ENCODE measurements at regions not wholly inside any gene's neighbourhood (a gene's known extent, or its start where the extent isn't known, plus 50 kb on each side); places are given as distances from the start of the nearest gene placed in this dataset.

DNA sequence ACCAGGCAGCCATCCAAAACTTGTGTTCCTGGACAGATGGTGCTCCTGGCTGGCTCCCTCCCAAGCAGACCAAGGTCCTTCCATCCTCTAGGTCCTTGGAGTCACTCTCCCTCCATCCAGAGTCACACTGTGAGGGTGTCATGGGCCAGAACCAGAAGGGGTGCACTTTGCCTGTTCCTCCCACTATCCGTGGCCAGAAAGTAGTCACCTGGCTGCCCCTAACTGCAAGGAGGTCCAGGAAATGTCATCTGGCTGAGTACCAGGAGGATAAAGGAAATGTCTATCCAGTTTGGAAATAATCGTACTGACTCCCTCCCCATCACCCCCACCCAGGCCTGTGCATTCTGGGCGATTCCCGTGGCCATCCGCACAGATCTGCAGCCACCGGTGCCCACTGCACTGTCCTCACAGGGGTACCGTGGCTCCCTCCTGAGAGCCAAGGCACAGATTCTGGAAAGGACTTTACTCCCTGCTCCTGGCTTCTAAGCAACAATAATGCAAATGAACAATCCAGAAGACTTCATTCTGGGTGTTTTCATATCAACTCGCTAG lies 253.2 kb downstream of the NPHP4 start (continued):
- TF ChIP-seq, protein P1, sequence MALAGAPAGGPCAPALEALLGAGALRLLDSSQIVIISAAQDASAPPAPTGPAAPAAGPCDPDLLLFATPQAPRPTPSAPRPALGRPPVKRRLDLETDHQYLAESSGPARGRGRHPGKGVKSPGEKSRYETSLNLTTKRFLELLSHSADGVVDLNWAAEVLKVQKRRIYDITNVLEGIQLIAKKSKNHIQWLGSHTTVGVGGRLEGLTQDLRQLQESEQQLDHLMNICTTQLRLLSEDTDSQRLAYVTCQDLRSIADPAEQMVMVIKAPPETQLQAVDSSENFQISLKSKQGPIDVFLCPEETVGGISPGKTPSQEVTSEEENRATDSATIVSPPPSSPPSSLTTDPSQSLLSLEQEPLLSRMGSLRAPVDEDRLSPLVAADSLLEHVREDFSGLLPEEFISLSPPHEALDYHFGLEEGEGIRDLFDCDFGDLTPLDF (CRISPR knock-in tag; IDR thresholded peaks at IDR 0.05), result no peak
- TF ChIP-seq, protein P2, sequence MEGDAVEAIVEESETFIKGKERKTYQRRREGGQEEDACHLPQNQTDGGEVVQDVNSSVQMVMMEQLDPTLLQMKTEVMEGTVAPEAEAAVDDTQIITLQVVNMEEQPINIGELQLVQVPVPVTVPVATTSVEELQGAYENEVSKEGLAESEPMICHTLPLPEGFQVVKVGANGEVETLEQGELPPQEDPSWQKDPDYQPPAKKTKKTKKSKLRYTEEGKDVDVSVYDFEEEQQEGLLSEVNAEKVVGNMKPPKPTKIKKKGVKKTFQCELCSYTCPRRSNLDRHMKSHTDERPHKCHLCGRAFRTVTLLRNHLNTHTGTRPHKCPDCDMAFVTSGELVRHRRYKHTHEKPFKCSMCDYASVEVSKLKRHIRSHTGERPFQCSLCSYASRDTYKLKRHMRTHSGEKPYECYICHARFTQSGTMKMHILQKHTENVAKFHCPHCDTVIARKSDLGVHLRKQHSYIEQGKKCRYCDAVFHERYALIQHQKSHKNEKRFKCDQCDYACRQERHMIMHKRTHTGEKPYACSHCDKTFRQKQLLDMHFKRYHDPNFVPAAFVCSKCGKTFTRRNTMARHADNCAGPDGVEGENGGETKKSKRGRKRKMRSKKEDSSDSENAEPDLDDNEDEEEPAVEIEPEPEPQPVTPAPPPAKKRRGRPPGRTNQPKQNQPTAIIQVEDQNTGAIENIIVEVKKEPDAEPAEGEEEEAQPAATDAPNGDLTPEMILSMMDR (IDR thresholded peaks at IDR 0.05), result no peak
- TF ChIP-seq SP1 (CRISPR knock-in tag; conservative IDR thresholded peaks at IDR 0.05), result no peak
- no peak for TF ChIP-seq JAZF1 (CRISPR knock-in tag; IDR thresholded peaks at IDR 0.05)

DNA sequence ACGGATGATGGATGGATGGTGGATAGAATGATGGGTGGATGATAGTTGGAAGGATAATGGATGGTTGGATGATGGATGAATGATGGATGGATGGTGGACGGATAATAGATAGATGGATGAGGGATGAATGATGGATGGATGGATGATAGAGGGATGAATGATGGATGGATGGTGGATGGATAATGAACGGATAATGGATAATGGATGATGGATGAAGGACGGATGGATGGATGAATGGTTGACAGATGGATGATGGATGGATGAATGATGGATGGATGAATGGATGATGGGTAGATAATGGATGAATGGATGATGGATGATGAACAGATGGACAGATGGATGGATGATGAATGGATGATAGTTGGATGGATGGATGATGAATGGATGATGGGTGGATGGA lies 255.1 kb downstream of the NPHP4 start:
- H3K36me3 Mint-ChIP-seq, result no peaks in the 10 kb centered on the region; the same call in 1 of the 2 replicates
- ATAC-seq, result no peak
- no peaks in the 10 kb centered on the region for H3K27me3 Mint-ChIP-seq (ENCODE audit: low read depth)
- TF ChIP-seq, protein P3, sequence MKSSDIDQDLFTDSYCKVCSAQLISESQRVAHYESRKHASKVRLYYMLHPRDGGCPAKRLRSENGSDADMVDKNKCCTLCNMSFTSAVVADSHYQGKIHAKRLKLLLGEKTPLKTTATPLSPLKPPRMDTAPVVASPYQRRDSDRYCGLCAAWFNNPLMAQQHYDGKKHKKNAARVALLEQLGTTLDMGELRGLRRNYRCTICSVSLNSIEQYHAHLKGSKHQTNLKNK (CRISPR knock-in tag; IDR thresholded peaks at IDR 0.05), result no peak
- TF ChIP-seq CBFB (CRISPR knock-in tag; IDR thresholded peaks at IDR 0.05; ENCODE audit: low read depth) (no peak), KAT7 (CRISPR knock-in tag; IDR thresholded peaks at IDR 0.05; ENCODE audit: borderline replicate concordance) (no peak), TP53 (CRISPR knock-in tag; IDR thresholded peaks at IDR 0.05) (no peak)
- TF ChIP-seq, protein P4, sequence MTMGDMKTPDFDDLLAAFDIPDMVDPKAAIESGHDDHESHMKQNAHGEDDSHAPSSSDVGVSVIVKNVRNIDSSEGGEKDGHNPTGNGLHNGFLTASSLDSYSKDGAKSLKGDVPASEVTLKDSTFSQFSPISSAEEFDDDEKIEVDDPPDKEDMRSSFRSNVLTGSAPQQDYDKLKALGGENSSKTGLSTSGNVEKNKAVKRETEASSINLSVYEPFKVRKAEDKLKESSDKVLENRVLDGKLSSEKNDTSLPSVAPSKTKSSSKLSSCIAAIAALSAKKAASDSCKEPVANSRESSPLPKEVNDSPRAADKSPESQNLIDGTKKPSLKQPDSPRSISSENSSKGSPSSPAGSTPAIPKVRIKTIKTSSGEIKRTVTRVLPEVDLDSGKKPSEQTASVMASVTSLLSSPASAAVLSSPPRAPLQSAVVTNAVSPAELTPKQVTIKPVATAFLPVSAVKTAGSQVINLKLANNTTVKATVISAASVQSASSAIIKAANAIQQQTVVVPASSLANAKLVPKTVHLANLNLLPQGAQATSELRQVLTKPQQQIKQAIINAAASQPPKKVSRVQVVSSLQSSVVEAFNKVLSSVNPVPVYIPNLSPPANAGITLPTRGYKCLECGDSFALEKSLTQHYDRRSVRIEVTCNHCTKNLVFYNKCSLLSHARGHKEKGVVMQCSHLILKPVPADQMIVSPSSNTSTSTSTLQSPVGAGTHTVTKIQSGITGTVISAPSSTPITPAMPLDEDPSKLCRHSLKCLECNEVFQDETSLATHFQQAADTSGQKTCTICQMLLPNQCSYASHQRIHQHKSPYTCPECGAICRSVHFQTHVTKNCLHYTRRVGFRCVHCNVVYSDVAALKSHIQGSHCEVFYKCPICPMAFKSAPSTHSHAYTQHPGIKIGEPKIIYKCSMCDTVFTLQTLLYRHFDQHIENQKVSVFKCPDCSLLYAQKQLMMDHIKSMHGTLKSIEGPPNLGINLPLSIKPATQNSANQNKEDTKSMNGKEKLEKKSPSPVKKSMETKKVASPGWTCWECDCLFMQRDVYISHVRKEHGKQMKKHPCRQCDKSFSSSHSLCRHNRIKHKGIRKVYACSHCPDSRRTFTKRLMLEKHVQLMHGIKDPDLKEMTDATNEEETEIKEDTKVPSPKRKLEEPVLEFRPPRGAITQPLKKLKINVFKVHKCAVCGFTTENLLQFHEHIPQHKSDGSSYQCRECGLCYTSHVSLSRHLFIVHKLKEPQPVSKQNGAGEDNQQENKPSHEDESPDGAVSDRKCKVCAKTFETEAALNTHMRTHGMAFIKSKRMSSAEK (CRISPR knock-in tag; IDR thresholded peaks at IDR 0.05; ENCODE audit: borderline replicate concordance), result no peak
- POLR2A ChIA-PET, result no interaction called here
- no peak for DNase-seq (ENCODE audit: low spot score)
- H3K27ac Mint-ChIP-seq, result no peak overlapping the region
- H3K4me1 Mint-ChIP-seq, result no peaks in the 10 kb centered on the region
- H3K4me3 Mint-ChIP-seq, result no peak overlapping the region
- CTCF ChIA-PET, result interaction anchor here (2.6 kb wide), 1 partner anchor 9 kb away, joined by 10 read pairs; no protein-coding TSS in a partner anchor
- H3K9me3 Mint-ChIP-seq, result peaks cover 18% of the 10 kb centered on the region

DNA sequence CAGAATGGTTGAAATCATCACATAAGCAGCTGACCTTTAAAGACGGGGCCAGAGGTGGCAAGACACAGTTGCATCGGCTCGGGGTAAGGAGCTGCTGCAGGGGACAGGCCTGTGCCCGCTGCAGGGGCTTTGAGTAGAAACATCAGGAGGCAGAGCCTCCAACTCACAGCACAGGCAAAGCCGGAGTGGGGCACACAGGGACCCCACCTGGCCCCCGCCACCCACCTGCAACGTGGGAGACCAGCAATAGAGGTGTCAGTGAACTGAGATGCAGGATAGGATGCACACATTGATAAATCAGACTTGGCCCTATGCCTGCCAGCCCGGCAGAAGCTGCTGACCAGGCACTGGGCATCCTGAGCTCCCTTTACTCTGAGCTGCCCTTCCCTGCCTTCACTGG lies 257.2 kb downstream of the NPHP4 start:
- DNase-seq (ENCODE audit: low spot score), result peak; percentile 3
- Mint-ChIP-seq H3K27ac (no peak overlapping the region), H3K36me3 (no peaks in the 10 kb centered on the region; the same call in 1 of the 2 replicates), H3K9me3 (peaks cover 19% of the 10 kb centered on the region), H3K4me1 (no peaks in the 10 kb centered on the region), H3K27me3 (ENCODE audit: low read depth) (no peaks in the 10 kb centered on the region), H3K4me3 (no peak overlapping the region)
- ChIA-PET POLR2A (no interaction called here), CTCF (interaction anchor here (0.6 to 2.6 kb wide), 2 partner anchors 11 to 259 kb away, joined by 3 to 10 read pairs; no protein-coding TSS in a partner anchor)
- ATAC-seq, result no peak
- TF ChIP-seq, protein P5, sequence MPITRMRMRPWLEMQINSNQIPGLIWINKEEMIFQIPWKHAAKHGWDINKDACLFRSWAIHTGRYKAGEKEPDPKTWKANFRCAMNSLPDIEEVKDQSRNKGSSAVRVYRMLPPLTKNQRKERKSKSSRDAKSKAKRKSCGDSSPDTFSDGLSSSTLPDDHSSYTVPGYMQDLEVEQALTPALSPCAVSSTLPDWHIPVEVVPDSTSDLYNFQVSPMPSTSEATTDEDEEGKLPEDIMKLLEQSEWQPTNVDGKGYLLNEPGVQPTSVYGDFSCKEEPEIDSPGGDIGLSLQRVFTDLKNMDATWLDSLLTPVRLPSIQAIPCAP (CRISPR knock-in tag; IDR thresholded peaks at IDR 0.05), result no peak
- TF ChIP-seq, protein P4 (CRISPR knock-in tag; IDR thresholded peaks at IDR 0.05; ENCODE audit: borderline replicate concordance), result no peak
- TF ChIP-seq SMAD3 (CRISPR knock-in tag; IDR thresholded peaks at IDR 0.05; ENCODE audit: borderline replicate concordance) (no peak), MXD4 (CRISPR knock-in tag; IDR thresholded peaks at IDR 0.05; ENCODE audit: borderline replicate concordance) (no peak), ZNF121 (CRISPR knock-in tag; IDR thresholded peaks at IDR 0.05) (no peak)
- TF ChIP-seq, protein P6, sequence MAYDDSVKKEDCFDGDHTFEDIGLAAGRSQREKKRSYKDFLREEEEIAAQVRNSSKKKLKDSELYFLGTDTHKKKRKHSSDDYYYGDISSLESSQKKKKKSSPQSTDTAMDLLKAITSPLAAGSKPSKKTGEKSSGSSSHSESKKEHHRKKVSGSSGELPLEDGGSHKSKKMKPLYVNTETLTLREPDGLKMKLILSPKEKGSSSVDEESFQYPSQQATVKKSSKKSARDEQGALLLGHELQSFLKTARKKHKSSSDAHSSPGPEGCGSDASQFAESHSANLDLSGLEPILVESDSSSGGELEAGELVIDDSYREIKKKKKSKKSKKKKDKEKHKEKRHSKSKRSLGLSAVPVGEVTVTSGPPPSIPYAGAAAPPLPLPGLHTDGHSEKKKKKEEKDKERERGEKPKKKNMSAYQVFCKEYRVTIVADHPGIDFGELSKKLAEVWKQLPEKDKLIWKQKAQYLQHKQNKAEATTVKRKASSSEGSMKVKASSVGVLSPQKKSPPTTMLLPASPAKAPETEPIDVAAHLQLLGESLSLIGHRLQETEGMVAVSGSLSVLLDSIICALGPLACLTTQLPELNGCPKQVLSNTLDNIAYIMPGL (CRISPR knock-in tag; IDR thresholded peaks at IDR 0.05), result no peak

Measured in WTC11 (cell line).